Activated CD4-positive, CD25-positive, alpha-beta regulatory T cell (primary cell): ENCODE measurements at regions not wholly inside any gene's neighbourhood (a gene's known extent, or its start where the extent isn't known, plus 50 kb on each side); places are given as distances from the start of the nearest gene placed in this dataset.

Experiments used
- DNase-seq, 4 experiments: peaks; one replicate each; lab custom pipeline; 2025; lab: John Stamatoyannopoulos, UW

DNA sequence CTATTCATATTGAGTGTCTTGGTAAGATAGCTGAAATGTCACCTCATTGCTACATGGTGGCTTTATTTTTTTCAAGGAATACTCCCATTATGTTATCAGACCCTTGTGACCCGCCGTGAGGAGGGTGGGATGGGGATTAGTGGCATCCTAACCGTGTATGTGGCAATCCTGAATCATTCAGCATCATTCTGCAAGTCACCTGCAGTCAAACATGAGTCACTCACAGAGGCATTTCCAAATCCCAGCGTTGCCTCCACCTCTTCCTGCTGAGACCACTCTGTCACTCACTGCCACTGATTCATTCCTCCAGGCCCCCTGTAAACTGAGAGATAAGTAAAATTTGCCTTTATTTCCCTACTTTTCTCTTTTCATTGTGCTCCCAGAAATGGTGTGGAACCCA, 307.4 kb upstream of the KLHL29 start:
- DNase-seq, result no peak

- no peak for DNase-seq
Observed at GRCh38 chr2:23078784-23079434, 306.1 kb upstream of the KLHL29 start.

DNA sequence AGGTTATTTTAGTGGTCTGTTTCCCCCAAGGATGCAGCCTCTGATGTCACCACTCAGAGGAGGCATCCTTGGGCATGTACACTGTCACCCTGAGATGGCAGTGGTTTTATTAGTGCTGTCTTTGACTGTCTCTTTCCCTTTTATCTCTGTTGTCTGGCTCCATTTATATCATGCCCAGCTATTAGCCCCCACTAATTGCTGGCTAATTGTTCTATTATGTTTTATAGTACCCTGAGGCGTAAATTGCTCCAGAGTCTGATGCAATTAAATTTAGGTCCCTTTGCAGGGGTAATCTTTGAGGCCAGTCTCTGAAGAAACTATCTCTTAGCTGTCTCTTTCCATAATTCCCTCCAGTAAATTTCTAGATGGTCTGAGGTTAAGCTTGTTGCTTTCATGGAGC, 301.0 kb upstream of the KLHL29 start:
- DNase-seq, result no peak

DNA sequence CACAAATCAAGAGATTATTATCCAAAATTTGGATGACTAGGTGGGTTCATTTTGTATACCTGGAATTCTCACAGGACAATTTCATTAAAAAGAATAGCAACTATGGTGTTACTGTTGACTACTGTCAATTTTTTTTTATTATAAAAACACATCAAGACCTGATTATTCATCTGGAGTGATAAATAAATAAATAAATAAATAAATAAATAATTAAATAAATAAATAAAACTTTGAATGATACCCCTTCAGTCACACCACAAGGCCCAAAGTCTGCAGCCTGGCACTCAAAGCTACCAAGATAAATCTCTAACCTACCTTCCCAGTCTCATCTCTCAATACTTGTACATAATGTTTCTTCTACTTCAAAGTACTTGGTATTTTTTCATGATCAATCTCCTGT, 294.0 kb upstream of the KLHL29 start:
- no peak for DNase-seq

- no peak for DNase-seq
Observed at GRCh38 chr2:23091900-23092299, 293.1 kb upstream of the KLHL29 start.

DNA sequence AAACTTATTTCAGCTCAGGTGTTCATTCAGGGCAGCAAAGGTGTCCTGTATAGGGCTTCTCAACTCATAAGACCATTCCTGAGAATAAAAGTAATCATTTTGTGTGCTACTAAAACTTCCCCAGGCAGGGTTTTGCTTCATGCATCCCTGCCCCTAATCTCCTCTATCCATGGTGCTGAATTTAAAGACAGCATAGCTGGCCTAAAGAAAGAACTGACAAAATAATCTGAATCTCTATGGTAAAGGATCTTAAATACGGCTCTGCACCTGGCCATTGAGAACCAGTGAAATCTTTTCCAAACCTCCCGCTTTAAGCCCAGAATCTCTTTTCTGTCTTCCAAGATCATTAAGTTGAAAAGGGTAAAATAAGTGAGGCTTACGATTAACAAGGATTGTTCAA, 292.1 kb upstream of the KLHL29 start:
- no peak for DNase-seq

DNA sequence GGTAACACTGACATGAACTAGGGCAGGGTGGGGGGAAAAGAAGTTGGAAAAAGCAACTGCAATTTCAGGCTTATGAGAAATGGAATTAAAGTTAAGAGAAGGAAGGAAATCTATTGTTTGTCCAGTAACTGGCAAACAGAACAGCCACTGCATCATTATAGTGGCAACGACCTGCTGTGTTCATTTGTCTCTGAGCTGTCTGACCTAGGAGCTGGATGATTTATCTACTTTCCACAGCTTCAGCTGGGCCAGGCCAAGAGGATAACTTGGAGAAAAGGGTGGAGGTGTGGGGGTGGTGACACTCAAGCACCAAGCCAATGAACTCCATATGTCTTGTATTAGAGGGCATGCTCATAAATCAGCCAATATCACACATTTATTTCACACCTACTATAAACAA, 291.5 kb upstream of the KLHL29 start:
- DNase-seq, result no peak

DNA sequence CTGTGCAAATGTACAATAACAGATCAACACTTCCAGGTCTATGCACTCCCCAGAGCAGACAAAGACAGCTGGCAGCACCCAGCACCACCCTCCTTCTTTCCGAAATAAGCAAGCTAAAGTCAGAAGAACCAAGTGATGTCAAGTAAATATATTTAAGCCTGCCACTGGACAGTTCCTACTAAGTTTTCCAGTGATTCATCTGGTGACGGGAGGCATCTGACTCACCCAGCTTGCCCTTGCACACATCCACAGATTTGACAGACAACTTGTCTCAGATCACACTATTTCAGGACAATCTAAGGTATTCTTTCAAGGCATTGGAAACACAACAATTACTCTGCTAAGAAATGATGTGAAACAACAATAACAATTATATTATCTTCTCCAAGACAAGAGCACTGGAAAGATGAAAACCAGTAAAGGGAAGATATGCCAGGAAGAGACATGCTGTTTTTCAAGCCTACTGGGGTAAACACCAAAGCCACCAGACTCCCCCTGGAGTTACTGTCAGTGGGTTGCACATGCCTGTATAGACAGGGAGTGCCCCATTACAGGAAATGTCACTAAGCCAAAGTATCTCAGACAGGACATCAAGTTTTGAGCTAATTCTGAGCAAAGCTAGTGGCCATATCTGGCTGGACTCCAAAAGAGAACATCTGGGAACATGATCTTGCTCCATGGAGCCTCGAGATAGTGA, 287.9 kb upstream of the KLHL29 start:
- no peak for DNase-seq

DNA sequence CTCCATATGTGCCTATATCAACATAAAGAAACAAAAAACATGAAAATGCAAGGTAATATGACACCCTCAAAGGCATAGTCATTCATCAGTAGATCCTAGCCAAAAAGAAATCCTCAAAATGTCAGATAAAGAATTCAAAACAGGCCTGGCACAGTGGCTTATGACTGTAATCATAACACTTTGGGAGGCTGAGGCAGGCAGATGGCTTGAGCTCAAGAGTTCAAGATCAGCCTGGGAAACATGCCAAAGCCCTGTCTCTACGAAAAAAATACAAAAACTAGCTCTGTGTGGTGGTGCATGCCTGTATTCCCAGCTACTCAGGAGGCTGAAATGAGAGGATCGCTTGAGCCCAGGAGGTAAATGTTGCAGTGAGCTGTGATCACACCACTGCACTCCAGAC, 284.6 kb upstream of the KLHL29 start:
- DNase-seq, result no peak

GRCh38 chr2:23106242-23106785, 278.7 kb upstream of the KLHL29 start:
- no peak for DNase-seq

GRCh38 chr2:23107327-23107941, 277.5 kb upstream of the KLHL29 start:
- no peak for DNase-seq

GRCh38 chr2:23111263-23111662, 273.7 kb upstream of the KLHL29 start:
- DNase-seq, result no peak

DNA sequence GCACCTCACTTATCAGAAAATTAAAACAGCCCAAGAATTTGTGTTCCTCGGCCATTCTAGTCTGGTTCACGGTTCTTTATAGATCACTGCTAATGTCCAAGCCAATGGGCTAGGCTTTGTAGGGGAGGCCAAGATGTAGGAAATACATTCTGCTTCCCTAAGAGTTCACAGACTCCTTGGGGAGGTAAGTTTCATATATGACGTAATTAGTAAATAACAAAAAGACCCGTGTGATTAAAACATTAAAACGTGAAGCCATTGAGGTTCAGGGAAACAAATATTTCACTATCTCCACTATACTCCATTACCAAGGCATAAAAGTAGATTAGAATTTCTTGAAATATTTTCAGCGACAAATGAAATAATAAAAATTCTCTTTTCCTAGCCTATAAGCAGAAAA, 272.5 kb upstream of the KLHL29 start:
- no peak for DNase-seq

DNA sequence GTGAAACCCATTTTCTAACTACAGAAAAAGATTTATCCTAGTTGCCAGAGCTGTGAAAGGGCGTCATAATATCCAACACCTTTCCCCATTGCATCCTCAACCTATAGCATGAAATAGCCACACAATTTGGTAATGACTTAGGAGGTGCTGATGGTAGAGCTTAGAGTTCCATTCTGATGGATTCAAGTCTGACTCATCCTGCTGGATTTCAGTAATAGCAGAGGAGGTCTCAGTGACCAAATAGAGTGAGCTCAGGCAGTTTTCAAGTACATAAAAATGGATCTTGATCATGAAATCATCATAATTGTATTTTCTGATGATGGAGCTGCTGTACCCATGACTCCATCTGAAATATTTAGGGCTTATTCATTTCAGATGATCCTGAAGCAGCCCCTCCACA, 270.7 kb upstream of the KLHL29 start:
- DNase-seq, result no peak

DNA sequence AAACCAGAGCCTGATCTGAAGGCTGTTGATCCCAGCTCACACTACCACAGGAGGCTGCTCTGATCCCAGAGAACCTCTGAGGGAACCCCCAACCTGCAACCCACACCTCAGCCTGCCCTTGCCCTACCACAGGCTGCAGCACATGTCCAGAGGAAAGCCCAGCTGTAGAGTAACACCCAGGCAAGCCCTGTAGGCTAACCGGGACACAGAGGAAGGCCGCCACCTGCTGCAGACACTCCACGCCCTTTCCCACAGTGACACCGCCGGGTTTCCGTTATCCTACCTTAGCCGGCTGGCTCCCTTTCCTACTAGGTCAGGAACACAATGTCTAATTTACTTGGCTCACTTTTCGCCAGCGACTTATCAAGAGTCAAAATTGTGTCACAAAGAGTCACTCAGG, 266.7 kb upstream of the KLHL29 start:
- DNase-seq, result no peak

- DNase-seq, result no peak
Observed at GRCh38 chr2:23118894-23119293, 266.1 kb upstream of the KLHL29 start.

DNA sequence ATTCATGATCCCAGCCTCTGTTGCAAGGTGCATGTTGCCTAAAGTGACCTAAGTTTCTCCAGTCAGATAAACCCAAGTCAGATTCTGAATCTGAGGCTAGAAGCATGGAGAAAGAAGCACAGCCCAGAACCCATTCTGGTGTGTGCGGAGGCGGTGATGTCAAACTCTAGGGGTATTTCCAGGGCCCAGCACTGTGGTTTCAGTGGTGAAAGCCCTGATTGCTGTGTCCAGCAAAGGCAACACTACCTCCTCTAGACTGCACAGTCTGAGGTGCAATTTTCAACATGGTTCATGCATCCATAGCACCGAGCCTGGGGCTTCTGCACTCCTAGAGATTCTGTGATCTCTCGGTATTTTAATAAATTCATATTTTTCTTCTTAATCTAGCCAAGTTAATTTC, 264.8 kb upstream of the KLHL29 start:
- no peak for DNase-seq

- no peak for DNase-seq
Observed at GRCh38 chr2:23121968-23122648, 262.9 kb upstream of the KLHL29 start.

DNA sequence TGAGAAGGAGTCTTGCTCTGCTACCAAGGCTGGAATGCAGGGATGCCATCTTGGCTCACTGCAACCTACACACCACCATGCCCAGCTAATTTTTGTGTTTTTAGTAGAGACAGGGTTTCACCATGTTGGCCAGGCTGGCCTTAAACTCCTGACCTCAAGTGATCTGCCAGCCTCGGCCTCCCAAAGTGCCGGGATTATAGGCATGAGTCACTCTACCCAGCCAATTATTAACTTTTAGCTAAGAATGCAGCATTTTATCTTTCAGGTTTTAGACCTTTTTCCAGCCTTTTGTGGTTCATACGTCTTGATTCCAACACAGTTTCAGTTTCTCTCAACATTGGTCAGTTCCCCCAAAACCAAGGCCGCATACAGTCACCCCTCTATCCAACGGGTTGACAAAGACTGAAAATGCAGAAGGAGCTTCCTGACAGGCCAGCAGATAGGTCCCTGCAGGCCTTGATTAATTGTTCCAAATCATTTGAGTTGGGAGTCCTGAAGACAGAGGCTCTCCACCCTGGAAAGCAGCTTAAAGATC, 262.2 kb upstream of the KLHL29 start:
- no peak for DNase-seq

- no peak for DNase-seq
Observed at GRCh38 chr2:23123686-23124085, 261.3 kb upstream of the KLHL29 start.

DNA sequence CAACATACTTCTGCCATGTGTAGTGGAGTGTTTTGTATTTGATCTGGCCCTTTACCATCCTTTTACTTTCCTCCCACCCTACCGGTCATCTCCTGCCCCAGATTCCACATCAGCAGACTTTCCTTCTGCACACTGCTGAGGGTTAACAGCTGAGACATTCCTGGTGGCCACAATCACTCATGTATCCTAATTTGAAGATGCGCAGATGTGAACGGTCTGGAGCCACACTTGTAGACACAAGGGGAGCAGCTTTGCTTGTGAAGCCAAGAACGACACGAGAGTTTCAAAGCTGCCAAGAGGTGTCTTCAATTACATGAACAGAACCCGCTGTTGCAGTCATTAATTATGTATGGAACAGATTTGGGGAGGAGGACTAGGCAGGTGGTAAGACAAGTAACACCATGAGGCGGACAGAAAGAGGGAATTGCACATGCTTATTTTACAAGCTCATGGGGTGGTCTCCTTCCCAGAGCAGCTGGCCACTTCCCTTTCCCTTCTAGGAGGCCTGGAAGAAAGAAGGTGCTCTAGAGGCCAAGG, 260.7 kb upstream of the KLHL29 start:
- DNase-seq, result no peak

DNA sequence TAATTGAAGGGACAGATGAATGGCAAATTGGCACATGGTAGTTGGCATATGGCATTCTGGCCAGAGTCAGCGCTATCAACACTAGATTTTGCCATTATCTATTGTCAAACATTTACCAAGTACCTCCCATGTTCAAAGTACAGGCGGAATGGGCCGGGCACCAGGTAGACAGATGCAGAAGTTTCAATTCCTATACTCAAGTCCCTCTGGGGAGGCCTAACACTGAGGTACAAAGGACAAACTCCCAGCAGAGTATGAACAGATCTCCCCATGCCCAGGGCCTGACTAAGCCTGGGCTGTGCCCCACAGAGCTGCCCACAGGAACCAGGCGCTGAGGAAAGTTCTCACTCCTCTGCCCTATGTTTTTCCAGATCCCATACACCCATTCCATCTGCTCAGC, 257.5 kb upstream of the KLHL29 start:
- no peak for DNase-seq
